GM19468 (cell line): ENCODE measurements at regions not wholly inside any gene's neighbourhood (a gene's known extent, or its start where the extent isn't known, plus 50 kb on each side); places are given as distances from the start of the nearest gene placed in this dataset.
"Not testable (repeated sequence)": the region's sequence is repeated elsewhere in the genome, so short reads cannot be mapped to it uniquely, and the experiment has no call there.

ENCODE experiments used
- ATAC-seq: cut with Tn5 transposase; IDR thresholded peaks from one replicate; pipeline ENCODE4 v1.9.1; 2021; ENCODE audit warnings: mild to moderate bottlenecking, moderate library complexity, moderate number of reproducible peaks; ENCODE audit not compliant: unreplicated experiment; ENCODE audit errors: extremely low read depth

DNA sequence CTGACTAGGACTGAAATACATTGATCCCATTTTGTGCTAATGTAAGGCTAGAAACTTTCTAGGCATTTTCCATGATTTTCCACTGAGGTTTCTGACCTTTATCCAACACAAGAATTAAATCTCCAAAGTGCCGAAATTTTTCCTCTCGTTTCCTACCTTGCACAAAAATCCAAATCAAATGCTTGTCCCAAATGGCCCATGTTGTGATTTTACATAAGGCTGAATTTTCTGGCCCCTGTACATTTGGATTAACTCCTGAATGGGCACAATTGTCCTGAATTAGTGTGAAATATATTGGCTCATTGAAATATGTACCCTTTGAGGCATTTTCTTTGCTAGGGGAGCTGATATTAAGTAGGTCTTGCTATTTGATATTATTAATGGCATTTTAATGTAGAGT lies 105.6 kb upstream of the CBLB start:
- no peak for ATAC-seq

GRCh38 chr3:105976196-105976595 lies 107.4 kb upstream of the CBLB start:
- no peak for ATAC-seq

- ATAC-seq = no peak
Measured at GRCh38 chr3:105979961-105980360, 111.1 kb upstream of the CBLB start.

- no peak for ATAC-seq
Measured at GRCh38 chr3:105982207-105982606, 113.4 kb upstream of the CBLB start.

GRCh38 chr3:105984837-105985236 lies 116.0 kb upstream of the CBLB start:
- no peak for ATAC-seq

DNA sequence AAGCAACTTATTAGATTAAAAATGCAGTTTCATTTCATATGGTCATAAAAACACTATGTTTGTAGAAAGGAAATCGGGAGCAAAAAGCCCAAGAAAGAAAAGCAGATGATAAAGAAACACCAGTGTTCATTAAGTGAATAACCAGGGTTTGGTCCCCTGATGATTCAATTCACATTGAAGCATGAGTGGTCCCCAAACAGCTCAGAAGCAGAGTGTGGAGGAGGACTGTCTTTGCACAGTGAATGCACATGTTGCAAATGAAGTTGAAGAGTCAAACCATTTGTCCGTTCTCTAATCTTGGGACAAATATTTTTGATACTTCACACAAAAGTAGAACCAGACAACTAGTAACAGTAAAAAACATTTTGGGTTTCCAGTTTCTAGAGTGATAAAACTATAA lies 117.5 kb upstream of the CBLB start:
- not testable (repeated sequence) for ATAC-seq

DNA sequence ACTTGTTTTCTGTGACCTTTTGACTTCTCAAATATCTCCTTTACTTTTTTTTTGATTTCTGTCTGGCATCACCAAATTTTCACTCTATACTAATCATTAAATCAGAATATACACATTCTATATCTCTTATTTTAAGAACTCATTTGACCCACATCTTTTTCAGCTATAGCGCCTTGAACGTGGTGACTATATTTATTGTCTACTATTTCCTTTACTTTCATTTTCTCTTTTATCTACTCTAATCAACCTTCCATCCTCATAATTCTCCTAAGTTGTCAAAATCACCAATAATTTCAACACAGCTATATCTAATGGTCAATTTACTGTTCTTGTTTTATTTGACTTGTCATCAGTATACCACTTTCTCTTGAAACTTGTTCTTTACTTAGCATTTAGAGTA lies 119.0 kb upstream of the CBLB start:
- ATAC-seq = no peak

GRCh38 chr3:105988540-105989212 lies 119.9 kb upstream of the CBLB start:
- no peak for ATAC-seq

DNA sequence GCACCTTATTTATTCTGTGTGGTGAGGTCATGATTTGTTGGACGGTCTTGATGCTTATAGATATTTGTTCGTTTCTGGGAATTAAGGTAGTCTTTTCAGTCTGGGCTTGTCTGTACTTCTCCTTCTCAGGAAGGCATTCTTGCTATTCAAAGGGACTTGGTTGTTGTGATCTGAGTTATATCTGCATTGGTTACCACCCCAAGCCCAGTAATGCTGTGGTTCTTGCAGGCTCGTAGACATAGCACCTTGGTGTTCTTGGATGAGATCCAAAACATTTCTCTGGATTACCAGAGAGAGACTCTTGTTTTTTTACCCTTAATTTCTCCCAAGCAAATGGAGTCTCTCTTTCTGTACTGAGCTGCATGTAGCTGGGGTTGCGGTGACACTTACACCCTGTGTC lies 128.0 kb upstream of the CBLB start:
- ATAC-seq = no peak

- no peak for ATAC-seq
Measured at GRCh38 chr3:105997466-105997799, 128.6 kb upstream of the CBLB start.

GRCh38 chr3:105997800-105998526 lies 129.2 kb upstream of the CBLB start:
- no peak for ATAC-seq

- ATAC-seq = no peak
Measured at GRCh38 chr3:105999856-106000255, 131.0 kb upstream of the CBLB start.

- ATAC-seq = no peak
Measured at GRCh38 chr3:106001923-106002322, 133.1 kb upstream of the CBLB start.

GRCh38 chr3:106004137-106004681 lies 135.4 kb upstream of the CBLB start:
- no peak for ATAC-seq

- no peak for ATAC-seq
Measured at GRCh38 chr3:106004826-106005225, 136.0 kb upstream of the CBLB start.

GRCh38 chr3:106006001-106006400 lies 137.2 kb upstream of the CBLB start:
- no peak for ATAC-seq

DNA sequence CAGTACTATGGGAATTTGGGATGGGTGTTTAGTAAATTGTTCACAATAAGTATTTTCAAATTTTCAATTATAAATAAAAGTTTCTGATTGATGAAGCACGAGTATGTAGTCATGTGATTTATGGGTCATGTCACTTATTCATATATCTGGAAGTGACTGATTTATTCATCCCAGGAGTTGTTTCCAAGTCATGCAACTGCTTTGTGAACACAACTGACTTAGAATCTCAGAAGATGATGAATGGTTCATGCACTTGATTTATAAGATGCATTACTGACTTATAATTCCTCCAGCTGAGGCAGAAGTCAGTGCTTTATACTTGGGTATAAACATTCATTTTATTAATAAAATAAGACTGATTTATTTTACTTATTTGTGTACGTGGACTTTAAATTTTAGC lies 137.8 kb upstream of the CBLB start:
- ATAC-seq = no peak

GRCh38 chr3:106007512-106007911 lies 138.7 kb upstream of the CBLB start:
- ATAC-seq = no peak

GRCh38 chr3:106008766-106009165 lies 140.0 kb upstream of the CBLB start:
- ATAC-seq = no peak

DNA sequence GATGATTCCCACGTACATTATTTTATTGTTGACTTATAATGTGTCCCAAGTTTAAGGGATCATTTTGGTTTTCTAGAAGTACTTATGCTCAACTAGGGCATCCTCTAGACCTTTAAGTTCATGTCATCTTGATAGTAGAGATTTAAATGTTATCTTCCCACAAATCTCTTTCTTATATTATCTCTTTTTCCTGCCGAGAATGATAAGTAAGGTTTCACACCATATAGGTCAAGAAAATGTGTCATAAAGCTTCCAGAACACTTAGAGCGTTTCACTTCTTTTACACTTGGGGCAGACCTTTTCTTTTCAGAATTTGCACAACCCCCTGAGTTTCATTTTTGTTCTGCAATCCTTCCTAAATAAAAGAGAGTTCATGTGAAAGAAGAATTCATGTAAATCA lies 142.0 kb upstream of the CBLB start:
- ATAC-seq = no peak

DNA sequence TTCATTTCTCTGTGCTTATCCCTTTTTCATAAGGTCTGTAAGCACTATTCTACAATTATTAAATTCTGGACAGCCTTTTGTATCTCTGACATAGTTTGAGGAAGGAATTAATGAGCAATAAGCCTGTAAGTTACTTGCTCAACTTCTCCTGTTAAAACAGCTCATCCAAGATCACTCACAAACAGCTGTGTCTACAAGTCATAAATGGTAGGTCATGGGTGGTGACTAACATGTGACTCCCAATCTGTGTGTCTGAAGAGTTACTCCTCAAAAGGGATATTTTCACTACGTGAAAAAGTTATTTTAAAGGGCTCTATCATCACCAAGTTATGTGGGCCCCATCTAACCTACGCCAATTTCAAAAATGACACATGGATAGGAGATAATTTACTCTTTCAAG lies 145.2 kb upstream of the CBLB start:
- ATAC-seq = no peak

DNA sequence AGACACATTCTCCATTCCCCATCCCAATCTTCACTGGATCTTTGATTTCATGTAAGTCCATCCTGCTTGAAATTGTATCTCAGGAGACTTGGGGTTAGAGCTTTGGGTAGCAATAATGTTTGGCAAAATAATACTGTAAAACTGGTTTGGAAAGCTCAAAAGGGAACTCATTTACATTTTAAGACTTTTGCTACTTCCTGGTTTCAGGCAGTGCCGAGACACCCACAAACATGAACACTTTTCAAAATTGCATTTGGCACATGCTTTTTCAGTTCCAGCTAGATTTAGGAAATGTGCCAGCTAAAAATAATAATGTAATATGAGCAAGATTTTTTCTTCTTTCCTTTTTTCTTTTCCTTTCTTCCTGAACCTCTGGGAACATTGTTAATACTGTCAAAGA lies 145.7 kb upstream of the CBLB start:
- ATAC-seq = no peak
